ENCODE measurements at regions not wholly inside any gene's neighbourhood (a gene's known extent, or its start where the extent isn't known, plus 50 kb on each side); places are given as distances from the start of the nearest gene placed in this dataset.

DNA sequence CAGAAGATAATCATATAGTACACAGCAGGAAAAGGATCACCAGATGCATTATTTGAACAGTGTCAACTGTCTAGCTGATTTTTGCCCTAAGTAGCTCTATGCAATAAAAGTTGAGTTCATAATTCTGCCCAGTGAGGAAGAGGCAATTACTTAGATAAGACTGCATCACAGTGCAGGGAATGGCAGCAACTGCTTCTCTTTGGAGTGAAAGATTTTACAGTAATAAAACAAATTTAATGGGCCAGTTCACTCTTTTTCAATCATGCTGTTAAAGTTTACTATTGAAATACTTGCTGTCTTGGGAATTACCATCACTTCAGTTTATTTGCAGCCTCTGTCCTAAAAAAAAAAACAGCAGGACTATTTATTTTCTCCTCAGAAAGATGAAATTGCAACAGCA, 907.9 kb downstream of the ANKRD7 start:
- in situ Hi-C loops (cut with MboI; ENCODE audit: low sequenced_read_pairs): no loop called here
- Histone ChIP-seq H3K23ac (ENCODE audit: low read depth, low read length) (no peak overlapping the region), H2BK20ac (ENCODE audit: low read depth, low read length) (no peak overlapping the region), H4K8ac (ENCODE audit: low read depth in 2 of 2, low read length in 2 of 2) (no peak overlapping the region), H4K91ac (ENCODE audit: insufficient read depth, low read depth, low read length) (no peak overlapping the region), H2BK15ac (ENCODE audit: low read depth, low read length) (no peak overlapping the region), H4K5ac (ENCODE audit: low read depth, low read length) (no peak overlapping the region), H3K9me3 (ENCODE audit: control insufficient read depth, insufficient read depth, low read length) (peaks cover 2% of the 10 kb centered on the region), H3K27me3 (ENCODE audit: control insufficient read depth, insufficient read depth, low read length) (no peaks in the 10 kb centered on the region), H4K20me1 (ENCODE audit: insufficient read depth, low read length) (no peaks in the 10 kb centered on the region), H2AFZ (replicated peaks; ENCODE audit: low read length, poor library complexity) (no peak overlapping the region), H3K14ac (replicated peaks; ENCODE audit: low read depth, low read length) (no peak overlapping the region), H3K79me1 (ENCODE audit: low read depth in 1 of 2, low read length in 2 of 2) (no peaks in the 10 kb centered on the region), H3K36me3 (ENCODE audit: control insufficient read depth, insufficient read depth, low read length) (no peaks in the 10 kb centered on the region), H3K4me1 (ENCODE audit: control insufficient read depth, insufficient read depth, low read length) (no peaks in the 10 kb centered on the region), H3K9me1 (ENCODE audit: insufficient read depth, low read length) (no peaks in the 10 kb centered on the region), H2BK5ac (ENCODE audit: low read depth, low read length, poor library complexity, severe bottlenecking) (no peak overlapping the region), H2BK120ac (ENCODE audit: low read depth, low read length) (no peak overlapping the region), H3K9ac (ENCODE audit: low read depth, low read length) (no peak overlapping the region), H3K4me3 (ENCODE audit: insufficient read depth, low read depth, low read length) (no peak overlapping the region), H3K4me2 (ENCODE audit: low read depth, low read length) (no peak overlapping the region), H3K4ac (ENCODE audit: low read depth, low read length) (no peak overlapping the region), H2AK5ac (ENCODE audit: low read depth, low read length) (no peak overlapping the region), H3K56ac (ENCODE audit: extremely low read depth, insufficient read depth, low read length) (no peak overlapping the region), H3K18ac (ENCODE audit: low read depth, low read length) (no peak overlapping the region), H3K27ac (ENCODE audit: insufficient read depth, low read length) (no peak overlapping the region), H2AK9ac (replicated peaks; ENCODE audit: low read depth, low read length, poor library complexity) (no peak overlapping the region)
- ATAC-seq (ENCODE audit: low read depth) (no peak), DNase-seq (no peak)
- TF ChIP-seq MAZ (IDR thresholded peaks at IDR 0.05; ENCODE audit: borderline replicate concordance, low read depth, low read length): no peak
- no peak for TF ChIP-seq CEBPB (IDR thresholded peaks at IDR 0.05; ENCODE audit: low read depth, low read length)
- no peak for TF ChIP-seq RFX5 (IDR thresholded peaks at IDR 0.05; ENCODE audit: low read depth, low read length)
- BruUV-seq (replicated peaks): no TSS peak
- ChIA-PET CTCF (no interaction called here), POLR2A (ENCODE audit: unreplicated experiment) (no interaction called here)
- dilution Hi-C loops (cut with HindIII; ENCODE audit: low sequenced_read_pairs, unreplicated experiment): no loop called here
- intact Hi-C loops (cut with micrococcal nuclease): no loop called here

Data from IMR-90 (cell line).